Erythroblast (primary cell): ENCODE measurements at regions not wholly inside any gene's neighbourhood (a gene's known extent, or its start where the extent isn't known, plus 50 kb on each side); places are given as distances from the start of the nearest gene placed in this dataset.

Source experiments
- GATA1 ChIP-seq: IDR thresholded peaks from 2 replicates; pipeline ENCODE4 v1.6.1; 2011; ENCODE audit warnings: low read depth, mild to moderate bottlenecking, control low read depth, low read length, moderate library complexity
- POLR2A ChIP-seq: IDR thresholded peaks from 2 replicates; pipeline ENCODE4 v1.6.1; 2011; ENCODE audit warnings: mild to moderate bottlenecking, low read length

DNA sequence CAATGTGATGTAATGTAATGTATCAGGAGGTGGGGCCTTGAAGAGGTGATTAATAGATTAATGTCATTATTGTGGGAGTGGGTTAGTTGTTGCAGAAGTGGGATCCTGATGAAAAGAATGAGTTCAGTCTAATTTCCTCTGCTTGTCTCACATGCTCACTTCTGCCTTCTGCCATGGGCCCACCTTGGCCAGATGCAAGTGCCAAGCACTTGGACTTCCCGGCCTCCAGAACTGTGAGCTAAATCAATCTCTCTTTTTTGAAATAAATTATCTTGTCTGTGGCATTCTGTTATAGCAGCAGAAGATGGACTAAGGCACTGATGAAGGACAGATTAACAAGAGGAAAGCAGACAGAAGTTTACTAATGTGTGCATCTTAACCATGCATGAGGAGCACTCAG lies 123.9 kb downstream of the ETS2 start:
- TF ChIP-seq POLR2A = no peak
- no peak for TF ChIP-seq GATA1
